ENCODE measurements at regions not wholly inside any gene's neighbourhood (a gene's known extent, or its start where the extent isn't known, plus 50 kb on each side); places are given as distances from the start of the nearest gene placed in this dataset.

DNA sequence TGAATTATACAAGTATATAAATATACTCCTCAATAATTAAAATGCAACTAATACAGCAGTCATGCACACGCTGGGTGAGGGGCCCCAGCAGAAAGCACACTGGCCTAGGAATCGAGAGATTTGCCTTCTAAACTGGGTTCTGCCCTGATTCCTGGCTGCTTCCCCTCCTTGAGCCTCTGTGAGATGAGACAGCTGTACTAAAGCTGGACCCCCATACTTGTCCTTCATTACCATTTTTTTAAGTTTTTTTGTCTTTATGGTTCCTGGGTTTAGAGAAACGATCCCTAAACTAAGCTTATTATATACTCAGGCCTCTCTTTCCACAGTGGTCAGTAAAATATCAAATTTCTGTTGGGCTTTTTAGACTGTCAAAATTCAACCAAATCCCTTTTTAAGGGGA, 195.1 kb upstream of the DYNLRB2 start:
- TF ChIP-seq, protein P1, sequence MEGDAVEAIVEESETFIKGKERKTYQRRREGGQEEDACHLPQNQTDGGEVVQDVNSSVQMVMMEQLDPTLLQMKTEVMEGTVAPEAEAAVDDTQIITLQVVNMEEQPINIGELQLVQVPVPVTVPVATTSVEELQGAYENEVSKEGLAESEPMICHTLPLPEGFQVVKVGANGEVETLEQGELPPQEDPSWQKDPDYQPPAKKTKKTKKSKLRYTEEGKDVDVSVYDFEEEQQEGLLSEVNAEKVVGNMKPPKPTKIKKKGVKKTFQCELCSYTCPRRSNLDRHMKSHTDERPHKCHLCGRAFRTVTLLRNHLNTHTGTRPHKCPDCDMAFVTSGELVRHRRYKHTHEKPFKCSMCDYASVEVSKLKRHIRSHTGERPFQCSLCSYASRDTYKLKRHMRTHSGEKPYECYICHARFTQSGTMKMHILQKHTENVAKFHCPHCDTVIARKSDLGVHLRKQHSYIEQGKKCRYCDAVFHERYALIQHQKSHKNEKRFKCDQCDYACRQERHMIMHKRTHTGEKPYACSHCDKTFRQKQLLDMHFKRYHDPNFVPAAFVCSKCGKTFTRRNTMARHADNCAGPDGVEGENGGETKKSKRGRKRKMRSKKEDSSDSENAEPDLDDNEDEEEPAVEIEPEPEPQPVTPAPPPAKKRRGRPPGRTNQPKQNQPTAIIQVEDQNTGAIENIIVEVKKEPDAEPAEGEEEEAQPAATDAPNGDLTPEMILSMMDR (IDR thresholded peaks at IDR 0.05): no peak
- no peak for TF ChIP-seq POLR2A (IDR thresholded peaks at IDR 0.05)

Data from Peyer's patch (tissue), 4 donors.